K562 (cell line): ENCODE measurements at regions not wholly inside any gene's neighbourhood (a gene's known extent, or its start where the extent isn't known, plus 50 kb on each side); places are given as distances from the start of the nearest gene placed in this dataset.

ENCODE experiments used
- ARID4B ChIP-seq: sonication (generic); formaldehyde crosslinking; IDR thresholded peaks from 2 replicates; pipeline ENCODE4 v1.8.0; 2022; ENCODE audit warnings: mild to moderate bottlenecking, missing genetic modification reagents
- CEBPZ ChIP-seq: fragments of 150-350 bp; IDR thresholded peaks from 2 replicates; pipeline ENCODE4 v1.6.1; 2014; ENCODE audit warnings: low read depth, mild to moderate bottlenecking, low read length, borderline replicate concordance
- MTF1 ChIP-seq: fragments of 250-450 bp; sonication (Bioruptor Pico); IDR thresholded peaks from 2 replicates; pipeline ENCODE4 v1.9.0; 2021; ENCODE audit warnings: moderate library complexity, mild to moderate bottlenecking, inconsistent platforms, borderline replicate concordance

- TF ChIP-seq ARID4B (CRISPR knock-in tag) (no peak), MTF1 (CRISPR knock-in tag) (no peak), CEBPZ (no peak)
Observed at GRCh38 chr1:73366734-73367413, 831.1 kb downstream of the LRRIQ3 start (continued).
